ENCODE measurements at regions not wholly inside any gene's neighbourhood (a gene's known extent, or its start where the extent isn't known, plus 50 kb on each side); places are given as distances from the start of the nearest gene placed in this dataset.

DNA sequence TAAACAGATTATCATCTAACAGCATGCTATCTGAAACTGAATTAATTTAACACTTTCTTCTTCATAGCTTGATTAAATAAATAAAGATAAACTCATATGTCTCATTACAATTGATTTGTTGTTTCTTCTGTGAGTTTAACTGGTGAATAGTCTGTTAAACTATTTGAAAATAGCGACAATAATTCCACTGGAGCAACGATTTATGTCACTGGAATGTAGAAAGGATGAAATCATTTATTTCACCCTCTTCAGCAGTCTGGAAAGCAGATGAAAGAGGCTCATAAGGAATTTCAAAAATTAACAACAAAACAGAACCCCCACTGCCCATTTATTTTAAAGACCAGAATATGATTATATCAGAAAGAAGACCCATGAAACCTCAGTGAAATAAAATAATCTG is 1165.1 kb upstream of the USP15 start:
- Histone ChIP-seq H4K8ac (ENCODE audit: extremely low read depth, insufficient read depth, low read length) (no peak overlapping the region), H2BK15ac (ENCODE audit: low read length) (no peak overlapping the region), H2BK20ac (ENCODE audit: low read length) (no peak overlapping the region), H3K79me1 (ENCODE audit: low read depth, low read length) (no peaks in the 10 kb centered on the region), H3K4me2 (ENCODE audit: insufficient read depth in 1 of 2, low read depth in 2 of 2, low read length in 2 of 2) (no peak overlapping the region), H3K4me1 (replicated peaks in 1 of 4; ENCODE audit: control insufficient read depth in 3 of 4, insufficient read depth in 4 of 4, low read length in 3 of 4) (no peaks in the 10 kb centered on the region; a peak in 1 of 7 replicates), H3K4ac (replicated peaks; ENCODE audit: insufficient read length, low read depth, low read length) (no peak overlapping the region), H4K91ac (replicated peaks; ENCODE audit: insufficient read length, low read length) (no peak overlapping the region), H3K9me3 (ENCODE audit: insufficient read depth in 2 of 2, low read depth in 1 of 2, low read length in 1 of 2) (no peaks in the 10 kb centered on the region), H3K18ac (ENCODE audit: extremely low read depth, low read length) (no peak overlapping the region), H3K36me3 (ENCODE audit: control insufficient read depth in 2 of 4, insufficient read depth in 4 of 4, low read length in 3 of 4) (no peaks in the 10 kb centered on the region), H4K20me1 (replicated peaks in 1 of 2; ENCODE audit: control insufficient read depth in 1 of 2, insufficient read depth in 2 of 2, low read length in 2 of 2) (no peaks in the 10 kb centered on the region), H3K27me3 (replicated peaks in 1 of 4; ENCODE audit: control insufficient read depth in 3 of 4, extremely low read depth in 1 of 4, insufficient read depth in 3 of 4, low read length in 3 of 4) (no peaks in the 10 kb centered on the region), H2AFZ (ENCODE audit: low read length) (0 out of 2 replicates have a peak overlapping the region, but pooled peaks have one; percentile 7), H2BK5ac (ENCODE audit: low read depth, low read length) (no peak overlapping the region), H3K23me2 (ENCODE audit: low read depth, low read length) (no peaks in the 10 kb centered on the region), H3K56ac (replicated peaks; ENCODE audit: insufficient read length, low read depth, low read length) (no peak overlapping the region), H2BK120ac (replicated peaks; ENCODE audit: low read depth, low read length) (no peak overlapping the region), H2AK5ac (ENCODE audit: low read depth, low read length) (no peak overlapping the region), H2BK12ac (ENCODE audit: low read depth, low read length) (no peak overlapping the region), H3K27ac (ENCODE audit: low read depth, low read length) (no peak overlapping the region), H3K9ac (replicated peaks in 1 of 4; ENCODE audit: extremely low read depth in 1 of 4, low read depth in 3 of 4, low read length in 3 of 4) (no peak overlapping the region), H3K4me3 (ENCODE audit: extremely low read depth in 1 of 4, insufficient read depth in 2 of 4, low read depth in 3 of 4, low read length in 4 of 4) (no peak overlapping the region), H3K23ac (ENCODE audit: insufficient read length) (no peak overlapping the region), H4K5ac (ENCODE audit: insufficient read length, low read depth, low read length) (no peak overlapping the region), H3K79me2 (ENCODE audit: control insufficient read depth in 1 of 2, insufficient read depth in 2 of 2, low read length in 2 of 2) (no peaks in the 10 kb centered on the region), H3K14ac (ENCODE audit: insufficient read length) (no peak overlapping the region)
- DNase-seq (ENCODE audit: low read depth in 1 of 2, low spot score in 2 of 2) = no peak
- no peak for FAIRE-seq
- POLR2A ChIA-PET (ENCODE audit: partially characterized antibody) = no interaction called here
- WGBS, 2 experiments (ENCODE audit: extremely low coverage in 1 of 2, insufficient coverage in 1 of 2, insufficient read length in 1 of 2, insufficient replicate concordance in 2 of 2, low coverage in 1 of 2, low lambda C conversion rate in 2 of 2, missing lambda C conversion rate in 1 of 2) = 96% methylated on average over 2 of the region's 2 CpGs; no CpG with 5 or more reads in 1 of the 2 experiments
- CTCF ChIA-PET (ENCODE audit: partially characterized antibody) = no interaction called here
- TF ChIP-seq POU5F1 (IDR thresholded peaks at IDR 0.05; ENCODE audit: low read depth, low read length) (no peak), SIX5 (IDR thresholded peaks at IDR 0.05; ENCODE audit: low read depth, low read length) (no peak), EGR1 (IDR thresholded peaks at IDR 0.05; ENCODE audit: borderline replicate concordance, low read depth, low read length) (no peak)
